SK-N-SH treated with all-trans-retinoic acid at 6 μM for 48 hours (cell line): ENCODE measurements at regions not wholly inside any gene's neighbourhood (a gene's known extent, or its start where the extent isn't known, plus 50 kb on each side); places are given as distances from the start of the nearest gene placed in this dataset.

Source experiments
- ATAC-seq: fragments of 200-7000 bp; cut with Tn5 transposase; 3 replicates; pipeline ENCODE4 v1.9.1; 2020; ENCODE audit warnings: mild to moderate bottlenecking, moderate library complexity
- ARNTL ChIP-seq: fragments of 450-650 bp; formaldehyde crosslinking; IDR thresholded peaks from 2 replicates; pipeline ENCODE4 v1.5.0; 2020; ENCODE audit warnings: low read depth, mild to moderate bottlenecking, moderate library complexity, borderline replicate concordance
- CSDC2 ChIP-seq: fragments of 250-450 bp; sonication (Bioruptor Pico); IDR thresholded peaks from 2 replicates; pipeline ENCODE4 v1.5.0; 2020; ENCODE audit warnings: mild to moderate bottlenecking, moderate library complexity
- ESRRG ChIP-seq: fragments of 250-450 bp; sonication (Bioruptor Pico); IDR thresholded peaks from 2 replicates; pipeline ENCODE4 v1.6.1; 2021; ENCODE audit warnings: mild to moderate bottlenecking
- ISL1 ChIP-seq: fragments of 250-450 bp; sonication (Bioruptor Pico); IDR thresholded peaks from 2 replicates; pipeline ENCODE4 v2.1.2; 2022; ENCODE audit warnings: mild to moderate bottlenecking, moderate library complexity
- OSR1 ChIP-seq: fragments of 250-450 bp; sonication (Bioruptor Pico); IDR thresholded peaks from 2 replicates; pipeline ENCODE4 v1.8.0; 2022; ENCODE audit warnings: moderate library complexity, mild to moderate bottlenecking, inconsistent platforms
- PPARA ChIP-seq: fragments of 250-450 bp; sonication (Bioruptor Pico); IDR thresholded peaks from 2 replicates; pipeline ENCODE4 v1.5.0; 2020; ENCODE audit warnings: mild to moderate bottlenecking, borderline replicate concordance
- RARB ChIP-seq: fragments of 250-450 bp; sonication (Bioruptor Pico); IDR thresholded peaks from 2 replicates; pipeline ENCODE4 v1.8.0; 2021; ENCODE audit warnings: mild to moderate bottlenecking, moderate library complexity
- SNAI2 ChIP-seq: fragments of 250-450 bp; sonication (Bioruptor Pico); IDR thresholded peaks from 2 replicates; pipeline ENCODE4 v1.5.0; 2020; ENCODE audit warnings: mild to moderate bottlenecking, moderate library complexity
- TOX ChIP-seq: fragments of 250-450 bp; sonication (Bioruptor Pico); IDR thresholded peaks from 2 replicates; pipeline ENCODE4 v1.8.0; 2021; ENCODE audit warnings: mild to moderate bottlenecking, moderate library complexity, borderline replicate concordance
- ZC3H10 ChIP-seq: fragments of 250-450 bp; sonication (Bioruptor Pico); IDR thresholded peaks from 2 replicates; pipeline ENCODE4 v1.5.1; 2021; ENCODE audit warnings: mild to moderate bottlenecking, moderate library complexity
- ZFP3 ChIP-seq: fragments of 250-450 bp; sonication (Bioruptor Pico); IDR thresholded peaks from 2 replicates; pipeline ENCODE4 v1.5.0; 2020; ENCODE audit warnings: mild to moderate bottlenecking, moderate library complexity
- ZFP30 ChIP-seq: fragments of 450-650 bp; formaldehyde crosslinking; IDR thresholded peaks from 2 replicates; pipeline ENCODE4 v1.5.0; 2022; ENCODE audit warnings: mild to moderate bottlenecking, moderate library complexity
- ZNF565 ChIP-seq: fragments of 450-650 bp; formaldehyde crosslinking; conservative IDR thresholded peaks from 2 replicates; pipeline ENCODE4 v1.5.0; 2020; ENCODE audit warnings: low read depth, mild to moderate bottlenecking, moderate library complexity
- ZNF70 ChIP-seq: fragments of 450-650 bp; formaldehyde crosslinking; IDR thresholded peaks from 2 replicates; pipeline ENCODE4 v1.5.0; 2020; ENCODE audit warnings: mild to moderate bottlenecking, moderate library complexity
- ZNF8 ChIP-seq: fragments of 450-650 bp; formaldehyde crosslinking; IDR thresholded peaks from 2 replicates; pipeline ENCODE4 v1.5.0; 2020; ENCODE audit warnings: mild to moderate bottlenecking, moderate library complexity
- TF ChIP-seq, protein P1 (sequence below): fragments of 250-450 bp; sonication (Bioruptor Pico); IDR thresholded peaks from 2 replicates; pipeline ENCODE4 v1.8.0; 2021; ENCODE audit warnings: low read depth, mild to moderate bottlenecking, moderate library complexity, borderline replicate concordance
- TF ChIP-seq, protein P2 (sequence below): fragments of 250-450 bp; sonication (Bioruptor Pico); IDR thresholded peaks from 2 replicates; pipeline ENCODE4 v1.8.0; 2020; ENCODE audit warnings: mild to moderate bottlenecking, moderate library complexity, borderline replicate concordance
- TF ChIP-seq, protein P3 (sequence below): fragments of 250-450 bp; sonication (Bioruptor Pico); IDR thresholded peaks from 2 replicates; pipeline ENCODE4 v1.5.1; 2021; ENCODE audit warnings: mild to moderate bottlenecking, moderate library complexity
- TF ChIP-seq, protein P4 (sequence below): fragments of 250-450 bp; sonication (Bioruptor Pico); IDR thresholded peaks from 2 replicates; pipeline ENCODE4 v1.5.1; 2020; ENCODE audit warnings: low read depth, mild to moderate bottlenecking, moderate library complexity

DNA sequence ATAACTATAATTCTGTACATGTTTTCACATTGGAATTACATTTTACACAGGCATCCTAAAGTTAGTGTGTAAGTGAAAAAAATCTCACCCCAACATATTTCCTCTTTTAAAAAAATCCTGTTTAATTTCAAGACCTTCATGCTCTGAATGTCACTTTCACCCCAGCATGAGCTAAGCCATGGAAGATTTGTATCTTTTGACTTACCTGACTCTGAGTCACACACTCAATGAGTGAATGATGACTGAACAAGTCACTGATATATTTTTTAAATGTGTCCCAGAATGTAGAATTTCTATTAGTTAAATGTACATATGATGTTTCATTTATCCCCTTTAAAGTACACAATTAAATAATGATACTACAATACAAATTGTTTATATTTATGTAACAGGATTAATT lies 199.9 kb upstream of the RBMS3 start (continued):
- TF ChIP-seq, protein P1, sequence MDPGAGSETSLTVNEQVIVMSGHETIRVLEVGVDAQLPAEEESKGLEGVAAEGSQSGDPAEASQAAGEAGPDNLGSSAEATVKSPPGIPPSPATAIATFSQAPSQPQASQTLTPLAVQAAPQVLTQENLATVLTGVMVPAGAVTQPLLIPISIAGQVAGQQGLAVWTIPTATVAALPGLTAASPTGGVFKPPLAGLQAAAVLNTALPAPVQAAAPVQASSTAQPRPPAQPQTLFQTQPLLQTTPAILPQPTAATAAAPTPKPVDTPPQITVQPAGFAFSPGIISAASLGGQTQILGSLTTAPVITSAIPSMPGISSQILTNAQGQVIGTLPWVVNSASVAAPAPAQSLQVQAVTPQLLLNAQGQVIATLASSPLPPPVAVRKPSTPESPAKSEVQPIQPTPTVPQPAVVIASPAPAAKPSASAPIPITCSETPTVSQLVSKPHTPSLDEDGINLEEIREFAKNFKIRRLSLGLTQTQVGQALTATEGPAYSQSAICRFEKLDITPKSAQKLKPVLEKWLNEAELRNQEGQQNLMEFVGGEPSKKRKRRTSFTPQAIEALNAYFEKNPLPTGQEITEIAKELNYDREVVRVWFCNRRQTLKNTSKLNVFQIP (CRISPR knock-in tag): no peak
- TF ChIP-seq ZNF70 (no peak), ZNF8 (CRISPR knock-in tag) (no peak)
- TF ChIP-seq, all 23 proteins: peak for 0

DNA sequence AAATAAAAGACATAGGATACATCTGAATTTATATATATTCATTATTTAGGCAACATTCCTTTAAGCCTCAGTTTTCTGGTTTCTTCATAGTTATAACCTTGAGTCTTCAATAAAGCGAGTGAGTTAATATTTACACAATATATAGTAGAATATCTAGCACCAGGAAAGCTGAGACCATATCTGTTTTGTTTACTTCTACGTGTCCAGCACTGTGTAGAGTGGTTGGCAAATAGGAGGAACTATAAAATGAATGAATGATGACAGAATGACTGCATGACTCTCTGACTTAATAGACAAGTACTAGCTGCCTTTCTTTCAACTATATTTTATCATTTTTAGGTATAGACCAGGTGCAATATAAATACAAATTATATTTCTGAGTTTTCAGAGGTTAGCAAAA lies 197.8 kb upstream of the RBMS3 start:
- TF ChIP-seq CSDC2 (CRISPR knock-in tag): no peak
- no peak for TF ChIP-seq ESRRG (CRISPR knock-in tag)
- no peak for TF ChIP-seq ZFP30
- TF ChIP-seq ZFP3 (CRISPR knock-in tag): no peak
- no peak for TF ChIP-seq ZNF565 (CRISPR knock-in tag)
- no peak for TF ChIP-seq TOX (CRISPR knock-in tag)
- TF ChIP-seq, all 23 proteins: peak for 0
- ATAC-seq: no peak

DNA sequence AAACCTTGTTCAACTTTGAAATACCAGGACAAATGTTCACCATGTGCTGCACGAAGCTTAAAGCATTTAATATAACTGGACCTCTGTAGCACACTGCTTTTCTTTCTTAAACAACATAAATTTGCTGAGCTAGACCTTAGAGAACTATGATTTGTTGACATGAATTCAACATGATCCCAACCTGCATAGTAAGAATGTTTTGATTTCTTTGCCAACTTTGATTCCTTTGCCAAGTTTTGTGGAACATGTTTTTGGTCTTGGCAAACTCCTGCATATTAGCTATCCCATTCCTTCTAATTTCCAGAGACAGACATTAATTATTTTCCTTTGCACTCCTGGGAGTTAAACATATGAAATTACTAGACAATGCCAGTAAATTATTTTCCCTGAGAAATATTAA lies 197.2 kb upstream of the RBMS3 start:
- peak; percentile 69 for ATAC-seq
- TF ChIP-seq TOX (CRISPR knock-in tag) (peak; percentile 49; the same call in 1 of the 2 replicates), ARNTL (CRISPR knock-in tag) (no peak), ISL1 (CRISPR knock-in tag) (peak; percentile 72), ZFP3 (CRISPR knock-in tag) (no peak)
- TF ChIP-seq, protein P2, sequence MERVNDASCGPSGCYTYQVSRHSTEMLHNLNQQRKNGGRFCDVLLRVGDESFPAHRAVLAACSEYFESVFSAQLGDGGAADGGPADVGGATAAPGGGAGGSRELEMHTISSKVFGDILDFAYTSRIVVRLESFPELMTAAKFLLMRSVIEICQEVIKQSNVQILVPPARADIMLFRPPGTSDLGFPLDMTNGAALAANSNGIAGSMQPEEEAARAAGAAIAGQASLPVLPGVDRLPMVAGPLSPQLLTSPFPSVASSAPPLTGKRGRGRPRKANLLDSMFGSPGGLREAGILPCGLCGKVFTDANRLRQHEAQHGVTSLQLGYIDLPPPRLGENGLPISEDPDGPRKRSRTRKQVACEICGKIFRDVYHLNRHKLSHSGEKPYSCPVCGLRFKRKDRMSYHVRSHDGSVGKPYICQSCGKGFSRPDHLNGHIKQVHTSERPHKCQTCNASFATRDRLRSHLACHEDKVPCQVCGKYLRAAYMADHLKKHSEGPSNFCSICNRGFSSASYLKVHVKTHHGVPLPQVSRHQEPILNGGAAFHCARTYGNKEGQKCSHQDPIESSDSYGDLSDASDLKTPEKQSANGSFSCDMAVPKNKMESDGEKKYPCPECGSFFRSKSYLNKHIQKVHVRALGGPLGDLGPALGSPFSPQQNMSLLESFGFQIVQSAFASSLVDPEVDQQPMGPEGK (CRISPR knock-in tag): no peak

DNA sequence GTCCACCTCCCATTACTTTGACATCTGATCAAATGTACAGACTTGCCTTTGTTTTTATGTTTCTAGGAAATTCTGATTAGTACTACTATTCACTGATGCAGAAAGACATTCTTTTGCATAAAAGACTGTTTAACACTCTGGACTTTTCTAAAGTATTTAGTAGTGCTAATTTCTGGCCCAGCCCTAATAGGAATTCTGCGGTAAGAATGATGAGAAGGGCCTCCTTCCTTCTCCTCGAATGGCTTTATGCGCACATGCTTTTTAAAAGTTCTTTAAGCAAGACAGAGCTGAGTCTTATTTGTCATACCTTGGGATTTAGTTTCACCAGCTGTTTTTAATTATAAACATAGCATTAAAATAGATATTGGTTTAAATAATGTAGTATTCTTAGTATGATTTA lies 192.3 kb upstream of the RBMS3 start:
- TF ChIP-seq ZNF8 (CRISPR knock-in tag) (no peak), OSR1 (CRISPR knock-in tag) (no peak)
- ATAC-seq: no peak

DNA sequence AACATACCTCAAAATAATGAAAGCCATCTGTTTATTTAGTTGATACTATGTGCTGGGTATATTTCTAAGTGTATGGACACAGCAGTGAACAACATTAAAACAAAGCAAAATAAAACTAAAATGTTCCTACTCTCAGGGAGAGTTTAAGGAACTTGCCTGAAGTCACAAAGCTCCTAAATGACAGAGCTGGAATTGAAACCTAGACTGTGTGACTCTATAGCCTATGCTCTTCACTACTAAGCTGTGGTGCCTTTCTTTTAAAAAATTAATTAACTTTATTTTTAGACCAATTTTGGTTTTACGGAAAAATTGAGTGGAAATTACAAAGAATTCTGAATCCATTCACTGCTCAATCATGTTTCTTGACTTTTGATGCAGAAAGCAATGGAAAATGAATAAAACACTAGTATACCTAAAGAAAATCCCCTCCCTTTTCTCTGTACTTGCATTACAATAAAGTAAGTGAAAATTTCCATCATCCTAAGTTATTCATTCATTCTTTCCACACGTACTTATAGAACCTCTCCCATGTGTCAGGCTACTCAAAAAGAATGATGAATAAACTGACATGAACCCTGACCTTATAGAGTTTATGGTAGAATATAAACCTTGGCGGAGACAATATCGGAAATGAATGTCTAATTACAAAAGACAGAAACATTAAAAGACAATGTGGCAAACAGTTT lies 189.8 kb upstream of the RBMS3 start:
- ATAC-seq: no peak
- TF ChIP-seq, protein P3, sequence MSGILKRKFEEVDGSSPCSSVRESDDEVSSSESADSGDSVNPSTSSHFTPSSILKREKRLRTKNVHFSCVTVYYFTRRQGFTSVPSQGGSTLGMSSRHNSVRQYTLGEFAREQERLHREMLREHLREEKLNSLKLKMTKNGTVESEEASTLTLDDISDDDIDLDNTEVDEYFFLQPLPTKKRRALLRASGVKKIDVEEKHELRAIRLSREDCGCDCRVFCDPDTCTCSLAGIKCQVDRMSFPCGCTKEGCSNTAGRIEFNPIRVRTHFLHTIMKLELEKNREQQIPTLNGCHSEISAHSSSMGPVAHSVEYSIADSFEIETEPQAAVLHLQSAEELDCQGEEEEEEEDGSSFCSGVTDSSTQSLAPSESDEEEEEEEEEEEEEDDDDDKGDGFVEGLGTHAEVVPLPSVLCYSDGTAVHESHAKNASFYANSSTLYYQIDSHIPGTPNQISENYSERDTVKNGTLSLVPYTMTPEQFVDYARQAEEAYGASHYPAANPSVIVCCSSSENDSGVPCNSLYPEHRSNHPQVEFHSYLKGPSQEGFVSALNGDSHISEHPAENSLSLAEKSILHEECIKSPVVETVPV (CRISPR knock-in tag): no peak
- TF ChIP-seq SNAI2 (CRISPR knock-in tag) (no peak), ARNTL (CRISPR knock-in tag) (no peak), ZNF70 (no peak), ZC3H10 (no peak), ESRRG (CRISPR knock-in tag) (no peak), CSDC2 (CRISPR knock-in tag) (no peak), ISL1 (CRISPR knock-in tag) (no peak), PPARA (CRISPR knock-in tag) (no peak), ZNF8 (CRISPR knock-in tag) (no peak), RARB (CRISPR knock-in tag) (no peak)
- TF ChIP-seq, protein P4, sequence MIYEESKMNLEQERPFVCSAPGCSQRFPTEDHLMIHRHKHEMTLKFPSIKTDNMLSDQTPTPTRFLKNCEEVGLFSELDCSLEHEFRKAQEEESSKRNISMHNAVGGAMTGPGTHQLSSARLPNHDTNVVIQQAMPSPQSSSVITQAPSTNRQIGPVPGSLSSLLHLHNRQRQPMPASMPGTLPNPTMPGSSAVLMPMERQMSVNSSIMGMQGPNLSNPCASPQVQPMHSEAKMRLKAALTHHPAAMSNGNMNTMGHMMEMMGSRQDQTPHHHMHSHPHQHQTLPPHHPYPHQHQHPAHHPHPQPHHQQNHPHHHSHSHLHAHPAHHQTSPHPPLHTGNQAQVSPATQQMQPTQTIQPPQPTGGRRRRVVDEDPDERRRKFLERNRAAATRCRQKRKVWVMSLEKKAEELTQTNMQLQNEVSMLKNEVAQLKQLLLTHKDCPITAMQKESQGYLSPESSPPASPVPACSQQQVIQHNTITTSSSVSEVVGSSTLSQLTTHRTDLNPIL (CRISPR knock-in tag): no peak
